Activated naive CD8-positive, alpha-beta T cell treated with anti-CD3 and anti-CD28 coated beads, Interleukin-2, amount 50 U/mL, for 16 hours (primary cell): ENCODE measurements at regions not wholly inside any gene's neighbourhood (a gene's known extent, or its start where the extent isn't known, plus 50 kb on each side); places are given as distances from the start of the nearest gene placed in this dataset.
"Not testable (repeated sequence)": the region's sequence is repeated elsewhere in the genome, so short reads cannot be mapped to it uniquely, and the experiment has no call there.

Source experiments
- DNase-seq: peaks from one replicate; pipeline ENCODE4 v3.0.0-alpha.2; 2020; ENCODE audit warnings: low read depth, low spot score

DNA sequence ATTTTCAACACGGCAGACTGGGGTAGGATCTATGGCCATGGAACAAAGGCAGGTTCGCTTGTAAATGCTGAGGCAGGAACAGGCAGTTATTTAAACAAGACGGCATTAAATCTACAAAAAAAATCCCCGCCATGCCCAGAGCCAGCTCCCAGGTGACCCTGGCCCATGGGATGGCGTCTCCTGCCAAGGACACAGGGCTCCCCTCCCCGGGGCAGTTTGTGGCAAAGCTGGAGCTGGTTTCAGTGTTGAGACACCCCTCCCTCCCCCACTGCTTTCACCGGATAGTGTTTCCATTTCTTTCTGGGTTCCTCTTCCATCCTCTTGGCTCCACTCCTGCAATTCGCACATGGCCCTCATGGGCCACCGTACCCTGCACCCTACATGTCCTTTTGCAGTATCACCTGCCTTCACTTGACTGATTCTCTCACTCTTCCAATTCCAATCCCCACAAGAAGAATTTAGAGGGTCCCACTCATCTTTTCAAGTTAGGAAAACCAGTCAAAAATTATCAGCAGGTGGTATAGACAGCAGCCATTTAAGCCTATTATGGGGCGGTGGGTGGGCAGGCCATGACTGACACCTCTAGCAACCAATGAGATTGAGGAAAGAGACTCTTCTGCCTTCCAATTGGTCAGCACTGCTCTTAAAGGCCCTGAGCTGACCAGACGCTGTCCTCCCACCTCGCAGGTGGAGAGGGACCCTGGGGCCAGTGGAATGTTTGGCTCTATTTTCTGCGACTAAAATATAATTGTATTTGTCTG, 52.0 kb downstream of the OLIG1 start:
- DNase-seq = no peak

DNA sequence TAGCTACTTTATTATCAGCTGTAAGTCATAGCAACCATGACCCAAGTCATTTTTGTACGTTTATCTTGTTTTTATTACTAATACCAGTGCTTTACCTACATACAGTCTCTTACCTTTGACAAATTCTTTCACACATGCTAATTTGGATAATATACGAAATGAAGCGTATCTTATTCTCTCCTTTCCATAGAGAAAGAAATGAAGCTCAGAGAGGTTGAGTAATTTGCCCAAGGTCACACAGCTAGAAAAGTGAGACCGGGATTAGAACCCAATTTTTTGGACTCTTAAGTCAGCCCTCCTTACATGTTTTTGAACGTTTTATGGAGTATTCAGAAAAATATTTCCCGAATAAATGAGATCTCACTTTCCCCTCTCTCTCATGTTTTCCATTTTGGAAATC, 52.6 kb downstream of the OLIG1 start:
- DNase-seq = no peak

DNA sequence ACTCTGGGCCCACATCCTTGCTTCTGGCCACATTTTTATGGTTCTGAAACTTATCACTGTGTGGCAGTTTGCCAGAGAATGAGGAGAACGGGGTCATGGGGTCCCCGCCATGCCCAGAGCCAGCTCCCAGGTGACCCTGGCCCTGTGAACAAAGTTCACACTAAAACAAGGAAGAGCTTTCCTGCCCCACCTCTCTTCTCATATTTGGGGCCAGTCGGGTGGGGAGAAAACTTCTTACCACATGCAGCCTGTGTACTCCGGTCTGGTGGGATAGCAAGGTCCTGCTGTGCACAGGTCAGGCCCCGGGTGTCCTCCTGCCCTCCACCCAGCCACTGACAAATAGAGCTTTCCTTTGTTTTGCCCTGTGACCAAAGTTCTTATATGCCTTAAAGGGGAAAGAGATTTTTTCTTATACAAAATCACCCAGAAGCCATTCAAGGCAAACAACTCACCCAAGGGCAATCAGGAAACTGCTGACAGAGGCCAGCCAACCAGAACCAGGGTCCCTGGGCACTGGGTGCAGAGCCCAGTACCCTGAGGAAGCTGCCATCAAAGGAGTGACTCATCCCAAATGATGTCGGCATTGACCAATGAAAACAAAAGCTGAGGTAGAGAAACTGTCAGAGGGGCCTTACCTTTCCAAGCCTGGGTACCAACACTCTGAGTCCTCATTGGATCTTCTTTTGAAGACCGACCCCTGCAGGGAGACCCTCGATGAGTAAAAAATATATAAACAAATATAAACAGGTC, 53.6 kb downstream of the OLIG1 start:
- no peak for DNase-seq

DNA sequence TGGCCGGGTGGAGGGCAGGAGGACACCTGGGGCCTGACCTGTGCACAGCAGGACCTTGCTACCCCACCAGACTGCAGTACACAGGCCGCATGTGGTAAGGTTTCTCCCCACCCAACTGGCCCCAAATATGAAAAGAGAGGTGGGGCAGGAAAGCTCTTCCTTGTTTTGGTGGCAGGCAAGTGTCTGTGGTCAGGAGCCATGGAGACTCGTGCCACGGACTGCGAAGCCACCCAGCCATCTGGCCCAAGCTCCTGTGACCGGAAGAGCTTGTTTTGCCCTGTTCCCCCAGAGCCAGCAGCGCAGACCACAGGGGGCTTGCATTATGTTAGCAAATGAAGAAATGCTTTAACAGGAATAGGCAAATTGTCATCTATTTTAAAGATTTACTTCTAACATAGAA, 54.9 kb downstream of the OLIG1 start:
- DNase-seq = no peak

DNA sequence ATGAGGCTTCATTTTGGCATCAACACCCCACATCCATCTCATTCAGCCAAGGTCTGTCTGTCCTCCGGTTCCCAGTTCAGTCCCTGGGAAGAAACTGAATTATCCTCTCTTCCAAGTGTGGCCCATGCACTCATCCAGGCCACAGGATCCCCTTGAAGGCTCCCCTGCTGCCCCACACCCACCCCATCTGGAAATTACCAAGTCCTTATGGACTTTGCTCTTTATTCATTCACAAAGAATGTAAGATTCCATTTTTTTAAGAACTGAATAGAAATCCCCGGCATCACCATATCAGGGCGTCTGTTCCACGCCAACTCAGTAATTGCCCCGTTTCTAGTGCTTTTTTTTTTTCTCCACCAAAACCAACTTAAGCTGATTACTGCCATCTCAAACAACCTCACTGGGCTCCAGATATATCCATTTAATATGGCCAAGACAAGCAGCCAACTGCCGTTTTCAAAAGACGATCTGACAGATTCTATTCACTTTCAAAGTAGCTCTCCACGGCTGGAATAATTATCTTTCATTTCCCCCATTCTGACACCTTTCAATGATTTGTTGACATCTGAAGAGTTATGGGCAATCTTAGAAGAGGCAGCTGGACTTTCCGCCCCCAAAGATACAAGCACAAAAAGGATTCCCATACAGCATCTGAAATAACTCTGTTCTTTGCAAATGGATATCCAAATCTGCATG, 55.9 kb downstream of the OLIG1 start:
- DNase-seq = no peak

DNA sequence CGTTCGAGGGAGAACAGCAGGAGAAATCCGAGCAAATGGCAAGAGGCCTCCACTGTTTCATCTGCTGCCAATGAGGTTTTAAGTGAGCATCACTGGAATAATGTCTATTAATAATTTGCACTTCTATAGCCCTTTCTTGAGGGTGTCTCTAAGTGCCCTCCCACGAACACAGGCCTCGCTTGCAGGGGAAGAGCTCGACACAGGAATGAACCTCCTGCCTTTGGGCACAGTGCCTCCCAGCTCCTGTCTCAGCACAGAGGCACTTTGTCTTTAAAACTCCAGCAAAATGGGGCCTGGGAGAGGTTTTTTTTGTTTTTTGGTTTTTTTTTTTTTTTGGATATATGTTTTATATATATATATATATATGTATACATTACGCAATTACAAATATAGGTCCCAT, 56.6 kb downstream of the OLIG1 start:
- no peak for DNase-seq

DNA sequence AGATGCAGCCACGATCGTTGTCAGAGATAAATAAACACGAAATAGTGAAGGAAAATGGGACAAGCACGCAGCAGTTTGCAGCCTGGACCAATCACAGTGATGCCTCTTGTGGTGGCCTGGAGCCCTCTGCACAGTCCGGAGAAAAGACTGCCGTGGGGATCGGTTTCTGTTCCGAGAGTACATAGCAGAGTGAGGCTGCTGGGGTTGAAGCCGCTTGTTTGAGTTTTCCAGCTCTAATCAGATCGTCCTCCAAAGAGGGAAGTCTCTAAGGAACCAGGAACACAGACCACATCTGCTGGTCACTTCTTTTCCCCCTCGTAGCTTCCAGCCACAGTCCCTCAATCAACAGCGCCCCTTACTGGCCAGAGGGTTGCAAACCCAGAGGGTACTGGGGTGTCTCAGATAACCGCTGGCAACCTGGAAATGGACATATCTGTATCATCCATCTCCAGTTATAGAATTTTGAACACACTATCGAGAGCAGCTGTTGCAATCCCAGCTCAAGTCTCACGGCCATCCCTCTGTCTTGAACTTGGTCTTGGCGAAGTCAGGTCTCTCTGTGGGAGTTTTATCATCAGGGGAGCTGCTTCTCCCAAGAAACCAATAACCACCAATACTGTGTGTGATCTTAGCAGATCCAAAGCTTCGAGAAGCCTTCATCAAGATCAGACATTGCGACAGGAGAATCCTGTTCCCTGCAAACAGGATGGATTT, 57.4 kb downstream of the OLIG1 start:
- DNase-seq = peak; percentile 13

DNA sequence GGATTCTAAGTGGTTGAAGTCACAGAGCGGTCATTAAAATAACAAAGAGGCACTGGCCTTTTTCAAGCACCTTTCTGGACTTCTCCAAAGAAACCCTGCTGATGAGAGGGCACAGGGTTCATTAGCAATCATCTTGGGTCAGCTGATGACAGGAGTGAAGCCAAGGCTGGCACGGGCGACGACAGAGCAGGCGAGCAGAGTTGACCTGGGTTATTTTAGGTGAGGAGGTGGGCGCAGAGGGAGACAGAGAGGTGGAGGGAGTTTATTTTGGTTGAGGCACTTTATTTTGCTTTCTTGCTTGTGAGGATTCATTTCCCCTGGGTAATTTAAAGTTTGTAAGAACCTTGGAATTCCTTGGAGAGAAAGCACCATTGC, 57.9 kb downstream of the OLIG1 start:
- DNase-seq = no peak

DNA sequence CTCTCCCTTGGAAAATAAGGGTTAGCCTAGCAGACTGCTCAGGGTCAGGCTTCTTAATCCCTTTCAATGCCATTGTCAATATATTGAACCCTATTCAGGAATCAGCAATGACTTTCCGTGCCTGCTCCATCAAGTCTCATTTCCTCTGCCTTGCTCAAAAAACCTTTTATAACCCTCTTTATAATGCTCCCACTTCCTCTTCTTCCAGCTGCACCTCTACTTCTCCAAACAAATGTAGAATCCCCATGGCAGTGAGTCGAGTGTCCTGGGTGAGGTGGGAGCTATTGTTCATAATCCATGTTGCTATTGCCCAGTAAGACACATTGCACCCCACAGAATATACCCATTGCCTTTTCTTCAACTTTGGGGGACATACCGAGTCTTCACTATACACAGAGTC, 58.6 kb downstream of the OLIG1 start:
- DNase-seq = no peak

DNA sequence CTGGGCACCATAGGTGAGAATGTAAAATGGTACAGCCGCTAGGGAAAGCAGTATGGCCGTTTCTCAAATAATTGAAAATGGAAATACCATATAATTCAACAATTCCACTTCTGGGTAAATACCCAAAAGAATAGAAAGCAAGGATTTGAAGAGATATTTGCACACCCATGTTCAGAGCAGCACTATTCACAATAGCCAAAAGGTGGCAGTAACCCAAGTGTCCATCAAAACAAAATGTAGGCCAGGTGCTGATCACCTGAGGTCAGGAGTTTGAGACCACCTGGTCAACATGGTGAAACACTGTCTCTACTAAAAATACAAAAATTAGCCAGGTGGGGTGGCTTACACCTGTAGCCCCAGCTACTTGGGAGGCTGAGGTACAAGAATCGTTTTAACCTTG, 62.1 kb downstream of the OLIG1 start:
- DNase-seq = no peak

DNA sequence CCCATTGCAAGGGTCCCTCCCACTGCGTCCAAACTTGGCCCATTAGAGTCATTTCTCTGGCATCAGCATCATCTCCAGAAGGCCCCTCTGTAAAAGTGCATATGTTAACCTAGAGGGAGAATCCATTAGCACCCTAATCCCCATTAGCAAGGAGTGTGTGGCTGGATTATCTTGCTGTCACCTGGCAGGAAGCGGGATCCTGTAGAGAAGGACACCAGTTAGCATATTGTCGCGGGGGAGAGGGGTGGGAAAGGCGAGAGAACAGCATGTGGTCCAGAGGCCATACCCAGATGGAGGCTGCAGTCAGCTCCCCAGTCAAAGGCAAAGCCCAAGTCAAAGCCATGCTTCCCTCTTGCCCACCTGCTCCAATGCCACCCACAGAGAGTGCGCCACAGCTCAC, 64.0 kb downstream of the OLIG1 start:
- no peak for DNase-seq

DNA sequence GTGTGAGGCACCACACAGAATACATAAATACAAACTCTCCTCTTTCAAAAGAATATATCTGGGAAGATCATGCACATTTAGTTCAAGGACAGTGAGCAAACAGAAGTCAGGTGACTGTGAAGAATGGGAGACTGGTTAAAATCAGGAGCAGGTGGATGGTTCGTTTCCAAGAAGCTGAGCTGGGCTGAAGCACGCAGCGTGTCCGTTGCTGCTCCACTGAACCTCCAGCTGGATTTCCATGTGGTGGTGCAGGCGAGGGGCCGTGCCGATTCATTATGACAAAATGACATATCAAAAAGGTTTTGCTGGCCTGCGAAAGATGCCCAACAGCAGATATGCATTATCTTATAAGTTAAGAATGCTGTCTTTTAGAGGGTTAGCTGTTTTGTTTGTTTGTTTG, 66.0 kb downstream of the OLIG1 start:
- DNase-seq = no peak

DNA sequence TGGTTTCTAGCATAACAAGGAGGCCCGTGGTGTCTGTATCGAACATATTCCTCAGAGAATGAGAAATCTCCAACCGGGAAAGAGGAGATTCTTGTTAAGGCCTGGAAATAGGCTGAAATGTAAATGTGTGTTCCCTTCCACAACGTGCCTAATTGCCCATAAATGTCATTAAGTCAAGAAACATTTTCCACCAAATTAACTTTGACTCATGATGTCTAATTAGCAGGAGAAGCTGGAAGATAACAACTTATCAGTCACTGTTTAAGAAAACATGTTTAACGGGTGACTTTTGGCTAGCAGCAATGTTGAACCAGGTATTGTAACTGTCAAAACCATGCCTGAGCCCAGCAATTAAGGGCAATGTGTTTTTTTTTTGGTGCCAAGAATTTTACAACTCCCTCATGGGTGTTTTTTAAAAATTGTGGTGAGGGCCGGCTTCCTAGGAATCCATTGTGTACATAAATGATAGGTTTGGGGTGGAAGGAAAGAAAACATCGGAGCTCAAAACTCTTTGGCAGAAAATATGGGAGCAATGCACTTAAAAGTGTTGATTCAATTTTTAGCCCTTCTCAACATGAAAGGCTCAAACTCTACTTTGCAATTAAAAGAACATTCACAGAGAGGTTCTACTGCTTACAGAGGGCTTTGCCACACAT, 67.0 kb downstream of the OLIG1 start:
- DNase-seq = no peak

DNA sequence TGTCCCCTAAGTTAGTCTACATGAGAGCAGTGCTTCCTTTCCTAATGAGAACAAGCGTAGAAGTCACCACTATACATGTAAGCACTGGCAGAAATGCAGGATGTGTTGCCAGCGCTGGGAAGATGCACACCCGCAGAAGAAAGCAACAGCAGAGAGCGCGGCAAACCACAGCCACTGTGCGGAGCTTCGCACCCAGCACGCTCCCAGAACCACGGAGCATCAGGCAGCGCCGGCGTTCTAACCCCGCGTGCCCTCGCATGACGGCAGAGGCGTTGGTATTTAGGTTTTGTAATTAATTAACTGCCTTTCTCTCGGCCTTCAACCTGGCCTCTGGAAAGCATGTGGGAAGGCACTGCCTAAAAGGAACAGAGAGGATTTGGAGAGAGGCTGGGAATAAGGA, 69.1 kb downstream of the OLIG1 start:
- DNase-seq = no peak

DNA sequence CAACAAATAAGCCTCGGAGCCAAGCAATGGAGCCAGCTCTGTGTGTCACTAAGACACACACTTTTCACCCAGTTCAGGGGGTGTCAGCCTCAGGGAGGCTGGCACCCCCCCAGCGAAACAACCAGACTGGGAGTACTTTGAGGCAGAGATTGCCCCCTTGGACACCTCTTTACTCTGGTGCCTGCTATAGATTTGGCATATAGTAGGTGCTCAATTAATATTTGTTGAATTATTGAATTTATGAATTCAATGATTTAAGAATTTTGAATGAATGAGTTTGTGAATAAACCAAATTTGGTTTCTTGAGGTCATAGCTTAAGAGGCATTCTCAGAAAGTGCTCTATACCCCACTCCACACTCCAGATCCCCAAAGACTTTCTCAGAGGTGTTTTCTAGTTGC, 70.3 kb downstream of the OLIG1 start:
- no peak for DNase-seq

DNA sequence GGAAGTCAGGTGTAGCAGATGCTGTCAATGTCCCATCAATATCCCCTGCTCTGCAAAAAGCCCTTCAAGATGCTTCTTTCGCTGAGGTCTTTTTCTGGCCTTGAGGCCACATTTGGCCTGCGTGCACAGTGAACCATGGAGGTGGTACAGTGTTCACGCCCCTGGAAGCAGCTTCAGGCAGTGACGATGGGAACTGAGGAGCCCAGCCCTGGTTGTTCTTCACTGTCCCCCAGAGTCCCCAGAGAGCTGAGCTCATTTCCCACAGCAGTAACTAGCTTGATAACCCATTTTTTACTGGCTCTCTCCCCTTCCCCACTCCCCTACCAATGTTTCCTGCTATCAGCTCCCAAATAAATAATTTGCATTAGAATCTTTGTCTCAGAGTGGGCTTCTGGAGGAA, 76.5 kb downstream of the OLIG1 start:
- DNase-seq = no peak

DNA sequence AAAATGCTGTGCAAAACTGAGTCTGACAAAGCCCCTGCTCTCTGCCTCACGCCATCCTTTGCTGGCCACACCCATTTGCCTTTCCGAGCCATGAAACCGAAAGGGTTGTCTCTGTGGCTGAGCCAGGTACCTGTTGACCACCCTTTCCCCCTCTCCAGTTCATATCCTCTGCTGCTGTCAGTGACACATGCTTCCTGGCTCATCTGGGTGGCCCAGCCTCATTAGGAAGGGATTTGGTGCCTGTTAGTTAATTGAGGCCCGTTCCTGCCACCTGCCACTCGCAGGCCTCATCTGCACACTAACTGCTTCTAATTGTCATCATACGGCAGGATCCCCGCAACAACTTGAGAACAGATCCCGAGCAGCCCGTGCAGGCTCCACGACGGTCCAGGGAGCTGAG, 79.2 kb downstream of the OLIG1 start:
- DNase-seq = no peak

DNA sequence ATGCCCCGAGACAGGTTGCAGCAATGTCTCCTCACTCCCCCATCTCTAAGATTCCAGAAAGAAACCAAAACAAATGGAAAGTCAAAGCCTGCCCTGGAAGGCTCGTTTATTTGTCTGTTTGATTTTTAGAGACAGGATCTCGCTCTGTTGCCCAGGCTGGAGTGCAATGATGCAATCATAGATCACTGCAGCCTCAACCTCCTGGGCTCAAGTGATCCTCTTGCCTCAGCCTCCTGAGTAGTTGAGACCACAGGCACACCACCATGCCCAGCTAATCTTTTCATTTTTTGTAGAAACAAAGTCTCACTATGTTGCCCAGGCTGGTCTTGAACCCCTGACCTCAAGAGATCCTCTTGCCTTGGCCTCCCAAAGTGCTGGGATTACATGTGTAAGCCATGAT, 78.8 kb upstream of the IFNAR2 start:
- DNase-seq = not testable (repeated sequence)

DNA sequence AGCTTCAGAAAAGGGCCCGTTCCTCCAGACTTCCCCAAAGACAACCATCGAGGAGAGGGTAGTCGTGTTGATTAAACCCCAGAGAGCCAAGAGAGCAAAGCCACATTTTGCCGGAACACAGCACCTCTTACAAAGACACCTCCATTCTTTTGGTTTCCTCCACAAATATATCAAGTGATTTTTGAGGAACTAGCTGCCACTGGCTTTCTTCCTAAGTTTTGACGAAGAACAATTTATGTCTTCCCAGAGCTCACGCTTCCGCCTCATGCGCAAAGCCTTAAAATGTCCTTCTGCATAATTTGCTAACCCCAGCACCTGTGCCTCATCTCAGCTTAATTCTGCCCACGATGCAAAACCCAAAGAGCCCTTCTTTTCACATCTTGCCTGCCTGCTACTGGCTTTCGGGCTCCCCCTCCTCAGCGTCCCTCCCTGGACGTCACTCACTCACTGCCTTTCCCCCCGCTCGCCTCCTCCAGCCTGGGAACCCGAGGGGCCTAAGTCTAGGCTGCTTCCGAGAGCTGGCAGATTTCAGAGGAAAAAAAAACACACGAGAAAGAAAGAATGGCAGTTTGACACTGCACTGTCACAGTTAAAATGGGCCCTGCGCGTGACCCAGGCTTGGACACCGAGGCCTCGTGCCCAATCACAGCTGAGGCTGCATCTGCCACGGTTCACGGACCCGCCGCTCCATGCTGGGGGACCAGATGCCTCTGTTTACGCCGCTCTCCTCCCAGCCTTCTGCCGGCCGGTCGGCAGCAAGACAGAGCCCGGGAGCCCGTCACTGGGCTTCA, 77.6 kb upstream of the IFNAR2 start:
- no peak for DNase-seq

DNA sequence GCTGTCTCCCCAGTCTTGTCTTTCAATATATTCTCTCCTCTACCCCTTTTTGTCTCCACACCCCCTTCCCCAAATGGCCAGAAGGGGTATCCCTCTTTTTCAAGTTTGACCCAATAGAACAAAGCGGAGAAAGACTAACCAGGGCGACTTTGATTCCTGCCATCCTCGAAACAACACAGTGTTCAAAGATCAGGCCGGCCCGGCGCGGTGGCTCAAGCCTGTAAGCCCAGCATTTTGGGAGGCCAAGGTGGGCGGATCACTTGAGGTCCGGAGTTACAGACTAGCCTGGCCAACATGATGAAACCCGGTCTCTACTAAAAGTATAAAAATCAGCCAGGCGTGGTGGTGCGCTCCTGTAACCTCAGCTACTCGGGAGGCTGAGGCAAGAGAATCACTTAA, 77.0 kb upstream of the IFNAR2 start:
- no peak for DNase-seq

DNA sequence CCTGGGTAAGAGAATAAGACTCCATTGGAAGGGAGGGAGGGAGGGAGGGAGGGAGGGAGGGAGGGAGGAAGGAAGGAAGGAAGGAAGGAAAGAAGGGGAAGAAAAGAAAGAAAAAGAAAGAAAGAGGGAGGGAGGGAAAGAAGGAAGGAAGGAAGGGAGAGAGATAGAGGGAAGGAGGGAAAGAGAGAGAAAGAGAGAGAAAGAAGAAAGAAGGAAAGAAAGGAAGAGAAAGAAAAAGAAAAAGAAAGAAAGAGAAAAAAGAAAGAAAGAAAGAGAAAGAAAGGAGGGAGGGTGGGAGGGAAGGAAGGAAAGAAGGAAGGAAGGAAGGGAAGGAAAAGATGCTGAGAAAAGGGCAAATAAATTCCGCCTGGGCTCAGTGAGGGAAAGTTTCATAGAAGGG, 74.7 kb upstream of the IFNAR2 start:
- DNase-seq = no peak
